GM12891 (cell line): ENCODE measurements at regions not wholly inside any gene's neighbourhood (a gene's known extent, or its start where the extent isn't known, plus 50 kb on each side); places are given as distances from the start of the nearest gene placed in this dataset.

Experiments
- POLR2A ChIP-seq: IDR thresholded peaks from 2 replicates; pipeline ENCODE4 v1.6.1; 2011; ENCODE audit warnings: low read depth, low read length, control low read depth
- POLR2AphosphoS5 ChIP-seq: IDR thresholded peaks from 2 replicates; pipeline ENCODE4 v1.6.1; 2011; ENCODE audit warnings: low read depth, low read length, control low read depth
- TAF1 ChIP-seq: IDR thresholded peaks from 2 replicates; pipeline ENCODE4 v1.6.1; 2011; ENCODE audit warnings: low read depth, low read length, control low read depth

GRCh38 chr9:115364991-115365390 is 247.0 kb upstream of the TNC start:
- TF ChIP-seq POLR2AphosphoS5: no peak
- no peak for TF ChIP-seq POLR2A
- no peak for TF ChIP-seq TAF1
